ENCODE measurements at regions not wholly inside any gene's neighbourhood (a gene's known extent, or its start where the extent isn't known, plus 50 kb on each side); places are given as distances from the start of the nearest gene placed in this dataset.

- H3K36me3 Mint-ChIP-seq (ENCODE audit: insufficient read depth) = no peaks in the 10 kb centered on the region
- H3K4me3 Mint-ChIP-seq (ENCODE audit: low read depth) = no peak overlapping the region
- no peaks in the 10 kb centered on the region for H3K9me3 Mint-ChIP-seq (ENCODE audit: low read depth)
- no peak overlapping the region for H3K27ac Mint-ChIP-seq
- H3K27me3 Mint-ChIP-seq = peaks cover 23% of the 10 kb centered on the region
- no peak for TF ChIP-seq CTCF (IDR thresholded peaks at IDR 0.05; ENCODE audit: unreplicated experiment)
- H3K4me1 Mint-ChIP-seq (ENCODE audit: low read depth) = peaks cover 7% of the 10 kb centered on the region
- no peak for DNase-seq (ENCODE audit: low spot score, unreplicated experiment)
These were observed 75.1 kb downstream of the LINGO1 start for GRCh38 chr15:77557564-77557963.

- H3K4me3 Mint-ChIP-seq (ENCODE audit: low read depth) = no peak overlapping the region
- peaks cover 7% of the 10 kb centered on the region for H3K4me1 Mint-ChIP-seq (ENCODE audit: low read depth)
- no peaks in the 10 kb centered on the region for H3K36me3 Mint-ChIP-seq (ENCODE audit: insufficient read depth)
- TF ChIP-seq CTCF (IDR thresholded peaks at IDR 0.05; ENCODE audit: unreplicated experiment) = no peak
- H3K9me3 Mint-ChIP-seq (ENCODE audit: low read depth) = no peaks in the 10 kb centered on the region
- H3K27me3 Mint-ChIP-seq = peaks cover 23% of the 10 kb centered on the region
- H3K27ac Mint-ChIP-seq = no peak overlapping the region
- DNase-seq (ENCODE audit: low spot score, unreplicated experiment) = no peak
These were observed 75.6 kb downstream of the LINGO1 start for GRCh38 chr15:77557144-77557543.

GRCh38 chr15:77556622-77557021 is 76.1 kb downstream of the LINGO1 start:
- DNase-seq (ENCODE audit: low spot score, unreplicated experiment) = no peak
- H3K27ac Mint-ChIP-seq = no peak overlapping the region
- H3K9me3 Mint-ChIP-seq (ENCODE audit: low read depth) = no peaks in the 10 kb centered on the region
- no peak overlapping the region for H3K4me3 Mint-ChIP-seq (ENCODE audit: low read depth)
- H3K36me3 Mint-ChIP-seq (ENCODE audit: insufficient read depth) = no peaks in the 10 kb centered on the region
- H3K27me3 Mint-ChIP-seq = peaks cover 23% of the 10 kb centered on the region
- no peak for TF ChIP-seq CTCF (IDR thresholded peaks at IDR 0.05; ENCODE audit: unreplicated experiment)
- H3K4me1 Mint-ChIP-seq (ENCODE audit: low read depth) = peaks cover 8% of the 10 kb centered on the region

- H3K4me3 Mint-ChIP-seq (ENCODE audit: low read depth) = no peak overlapping the region
- TF ChIP-seq CTCF (IDR thresholded peaks at IDR 0.05; ENCODE audit: unreplicated experiment) = no peak
- H3K27ac Mint-ChIP-seq = no peak overlapping the region
- no peaks in the 10 kb centered on the region for H3K36me3 Mint-ChIP-seq (ENCODE audit: insufficient read depth)
- no peak for DNase-seq (ENCODE audit: low spot score, unreplicated experiment)
- peaks cover 12% of the 10 kb centered on the region for H3K4me1 Mint-ChIP-seq (ENCODE audit: low read depth)
- no peaks in the 10 kb centered on the region for H3K9me3 Mint-ChIP-seq (ENCODE audit: low read depth)
- peaks cover 23% of the 10 kb centered on the region for H3K27me3 Mint-ChIP-seq
These were observed 77.5 kb downstream of the LINGO1 start for GRCh38 chr15:77555232-77555631.

GRCh38 chr15:77554306-77555080 is 78.2 kb downstream of the LINGO1 start:
- H3K36me3 Mint-ChIP-seq (ENCODE audit: insufficient read depth) = no peaks in the 10 kb centered on the region
- H3K9me3 Mint-ChIP-seq (ENCODE audit: low read depth) = no peaks in the 10 kb centered on the region
- H3K27ac Mint-ChIP-seq = no peak overlapping the region
- no peak for DNase-seq (ENCODE audit: low spot score, unreplicated experiment)
- H3K4me1 Mint-ChIP-seq (ENCODE audit: low read depth) = peaks cover 12% of the 10 kb centered on the region
- TF ChIP-seq CTCF (IDR thresholded peaks at IDR 0.05; ENCODE audit: unreplicated experiment) = no peak
- H3K27me3 Mint-ChIP-seq = peaks cover 23% of the 10 kb centered on the region
- no peak overlapping the region for H3K4me3 Mint-ChIP-seq (ENCODE audit: low read depth)
